ENCODE measurements at regions not wholly inside any gene's neighbourhood (a gene's known extent, or its start where the extent isn't known, plus 50 kb on each side); places are given as distances from the start of the nearest gene placed in this dataset.

DNA sequence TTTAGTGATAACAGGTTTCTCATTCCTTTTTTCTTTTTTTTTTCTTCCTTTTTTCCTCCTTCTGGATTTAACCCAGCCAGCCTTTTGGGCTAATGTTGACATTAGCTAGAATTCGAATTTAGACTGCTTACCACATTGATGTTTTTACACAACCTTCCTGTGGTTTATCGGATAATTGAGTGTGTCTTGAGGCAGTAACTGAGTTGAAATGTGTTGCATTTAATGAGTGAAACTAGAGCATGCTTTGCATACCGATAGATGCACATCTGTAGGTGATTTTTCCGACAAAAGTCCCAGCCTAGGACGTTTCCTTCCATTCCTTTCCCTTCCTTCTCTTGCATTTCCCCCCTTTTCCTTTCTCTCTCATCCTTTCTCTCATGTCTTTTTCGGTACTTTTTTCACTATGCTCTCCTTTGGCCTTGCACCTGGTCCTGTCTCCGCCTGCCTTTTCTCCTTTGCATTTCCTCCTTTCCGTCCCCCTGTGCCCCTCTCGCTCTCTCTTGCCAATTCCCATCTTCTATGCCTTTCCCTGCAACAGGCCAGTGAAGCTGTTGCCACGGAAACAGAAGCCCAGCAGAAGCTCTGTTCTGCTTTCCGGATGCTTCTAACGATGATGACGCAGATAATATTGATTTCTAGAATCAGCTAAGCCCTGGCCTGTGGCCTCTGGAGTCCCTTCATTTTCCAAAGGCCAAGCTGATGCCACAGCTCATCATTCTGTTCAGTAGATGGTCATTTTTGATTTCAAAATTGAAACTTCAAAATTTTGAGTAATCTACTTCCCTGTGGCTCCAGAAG, 76.1 kb downstream of the SLC25A47 start:
- DNase-seq (ENCODE audit: low spot score) = no peak

DNA sequence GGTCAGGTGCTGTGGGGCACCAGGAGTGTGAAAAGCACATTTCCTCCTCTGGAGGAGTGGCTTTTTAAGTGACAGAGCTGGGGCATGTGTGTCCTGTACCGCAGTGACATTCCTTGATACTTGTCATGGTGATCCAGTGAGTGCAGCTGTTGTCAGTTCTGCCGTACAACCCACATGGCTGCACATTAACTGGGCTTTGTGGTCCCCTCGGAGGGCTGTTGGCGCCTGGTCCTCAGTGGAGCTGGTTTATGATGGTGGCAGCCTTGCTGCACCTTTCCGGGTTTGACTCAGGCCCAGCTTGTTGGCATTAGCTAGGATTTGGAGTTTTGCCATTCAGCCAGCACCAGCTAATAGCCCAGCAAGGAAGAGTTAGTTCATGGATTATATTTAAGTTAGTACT, 77.0 kb downstream of the SLC25A47 start:
- no peak for DNase-seq (ENCODE audit: low spot score)

DNA sequence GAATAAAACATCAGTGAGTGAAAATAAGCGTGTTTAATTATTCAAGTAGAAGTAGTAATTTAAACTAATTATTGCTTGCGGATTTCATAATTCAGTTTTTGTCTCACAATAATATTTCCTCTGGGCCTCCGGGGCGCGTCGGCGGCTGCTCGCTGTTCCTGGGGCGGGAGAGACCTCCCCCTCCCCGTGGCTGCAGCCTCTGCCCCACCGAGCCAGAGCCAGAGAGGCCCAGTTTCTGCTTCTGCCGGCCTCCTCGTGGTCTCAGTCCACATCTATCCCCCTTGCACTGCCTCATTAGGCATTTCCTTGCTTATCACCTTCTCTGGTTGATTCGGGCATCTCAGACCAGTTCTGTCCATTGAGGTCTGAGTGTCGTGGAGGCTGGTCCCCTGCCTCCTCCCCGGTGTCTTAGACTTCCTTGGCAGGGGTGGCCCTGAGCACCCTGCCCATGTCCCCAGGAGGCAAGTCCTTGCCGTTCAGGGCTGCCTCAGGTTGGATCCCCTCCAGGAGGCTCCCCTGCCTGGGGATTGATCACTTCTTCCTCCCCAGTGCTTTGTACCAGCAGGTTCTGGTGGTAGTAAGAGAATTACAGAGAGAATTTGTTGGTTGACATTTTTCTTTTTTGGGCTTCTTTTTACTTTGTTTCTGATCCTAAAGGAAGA, 78.0 kb downstream of the SLC25A47 start:
- DNase-seq (ENCODE audit: low spot score) = no peak

DNA sequence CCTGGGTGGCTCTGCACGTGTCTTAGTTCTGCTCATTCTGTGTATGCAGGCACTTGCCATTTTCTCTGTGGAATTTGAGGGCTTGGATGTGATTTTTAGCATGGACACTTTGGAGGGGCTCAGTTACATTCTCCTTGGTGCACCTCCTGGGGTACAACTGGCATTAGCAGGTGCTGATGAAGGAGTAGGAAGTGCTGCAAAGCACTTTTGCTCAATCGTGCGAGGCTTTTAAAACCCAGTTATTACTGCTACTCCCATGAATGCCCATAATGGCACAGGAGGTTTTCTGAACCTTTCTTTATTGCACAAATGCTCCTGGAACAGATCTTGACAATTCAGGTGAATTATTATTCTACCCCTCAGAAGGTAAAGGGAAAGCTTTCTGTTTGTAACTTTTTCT, 78.7 kb downstream of the SLC25A47 start:
- no peak for DNase-seq (ENCODE audit: low spot score)

DNA sequence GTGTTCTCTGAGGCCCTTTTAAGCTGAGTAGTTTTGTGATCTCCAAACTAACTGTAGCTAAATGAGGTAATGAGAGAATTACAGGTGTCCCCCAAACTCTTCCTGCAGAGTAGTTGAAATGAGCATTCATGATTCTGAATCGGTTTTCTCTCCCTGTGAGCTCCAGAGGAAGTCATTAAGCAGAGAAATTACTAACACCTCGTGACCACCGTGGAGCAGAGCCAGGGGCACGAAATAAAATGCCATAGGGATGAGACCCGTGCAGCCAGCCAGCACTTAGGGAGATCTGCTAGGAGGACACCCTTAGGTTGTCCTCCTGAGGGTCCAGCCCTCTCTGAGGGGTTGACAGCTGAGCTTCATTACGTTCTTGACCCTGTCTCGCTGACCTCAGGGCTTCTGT, 79.5 kb downstream of the SLC25A47 start:
- DNase-seq (ENCODE audit: low spot score) = no peak

DNA sequence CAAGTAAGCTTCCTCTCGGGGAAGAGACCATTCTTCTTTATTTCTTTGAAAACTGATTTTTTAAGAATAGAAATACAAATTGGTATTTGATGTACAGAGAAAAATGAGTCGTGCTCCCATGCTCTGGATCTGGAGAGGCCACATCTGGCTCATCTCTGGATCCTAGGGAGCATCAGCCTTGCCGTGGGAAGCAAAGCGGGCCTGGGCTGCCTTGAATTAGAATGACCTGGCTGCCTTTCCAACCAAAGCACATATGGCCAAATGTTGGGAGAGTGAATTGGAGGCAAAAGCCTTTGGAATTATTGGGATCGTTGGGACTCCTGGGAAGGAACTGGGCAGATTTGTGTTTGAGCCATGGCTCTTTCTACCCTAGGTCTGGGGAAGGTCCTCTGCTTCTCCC, 80.0 kb downstream of the SLC25A47 start:
- no peak for DNase-seq (ENCODE audit: low spot score)

DNA sequence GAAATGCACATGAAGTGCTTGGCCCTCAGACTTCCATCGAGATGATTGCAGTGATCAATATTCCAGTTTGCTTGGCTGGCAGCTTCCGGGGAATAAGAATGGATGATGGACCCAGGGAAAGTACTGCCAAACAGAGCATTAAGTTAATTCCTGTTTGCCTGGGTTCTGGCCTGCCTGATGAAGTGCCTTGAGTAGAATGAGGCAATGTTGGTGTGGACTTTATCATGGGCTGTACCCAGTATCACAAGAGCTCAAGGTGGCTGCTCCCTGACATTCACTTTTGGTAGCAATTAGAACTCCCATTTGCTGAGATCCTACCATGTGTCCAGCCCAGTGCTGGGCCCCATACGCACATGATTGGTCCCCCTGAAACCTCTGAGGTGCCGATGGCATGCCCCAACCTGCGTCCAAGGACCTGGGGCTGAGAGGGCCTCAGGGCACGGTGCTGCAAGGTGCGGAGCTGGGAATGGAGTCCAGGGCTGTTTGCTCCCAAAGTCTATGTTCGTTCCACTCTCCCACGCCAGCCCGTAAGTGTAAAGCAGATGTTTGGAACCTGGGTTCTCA, 80.7 kb downstream of the SLC25A47 start:
- no peak for DNase-seq (ENCODE audit: low spot score)

DNA sequence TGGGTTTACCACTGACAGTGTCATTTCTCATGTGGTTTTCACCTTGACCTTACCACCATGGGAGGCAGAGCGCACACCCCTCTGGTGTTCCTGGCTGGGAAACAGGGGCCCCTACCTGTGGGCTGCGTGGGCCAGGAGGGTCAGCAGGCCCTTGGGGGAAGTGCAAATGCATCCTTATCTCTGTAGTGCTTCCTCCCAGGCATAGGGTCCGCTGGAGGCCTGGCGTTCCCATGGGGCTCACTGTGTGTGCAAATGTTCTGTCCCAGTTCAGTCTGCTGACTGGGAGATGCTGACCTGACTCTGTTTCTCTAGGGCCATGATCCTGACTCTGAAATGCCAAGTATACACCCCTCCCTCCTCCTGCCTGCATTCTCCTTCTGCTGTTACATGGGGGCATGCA, 81.3 kb downstream of the SLC25A47 start:
- DNase-seq (ENCODE audit: low spot score) = no peak

DNA sequence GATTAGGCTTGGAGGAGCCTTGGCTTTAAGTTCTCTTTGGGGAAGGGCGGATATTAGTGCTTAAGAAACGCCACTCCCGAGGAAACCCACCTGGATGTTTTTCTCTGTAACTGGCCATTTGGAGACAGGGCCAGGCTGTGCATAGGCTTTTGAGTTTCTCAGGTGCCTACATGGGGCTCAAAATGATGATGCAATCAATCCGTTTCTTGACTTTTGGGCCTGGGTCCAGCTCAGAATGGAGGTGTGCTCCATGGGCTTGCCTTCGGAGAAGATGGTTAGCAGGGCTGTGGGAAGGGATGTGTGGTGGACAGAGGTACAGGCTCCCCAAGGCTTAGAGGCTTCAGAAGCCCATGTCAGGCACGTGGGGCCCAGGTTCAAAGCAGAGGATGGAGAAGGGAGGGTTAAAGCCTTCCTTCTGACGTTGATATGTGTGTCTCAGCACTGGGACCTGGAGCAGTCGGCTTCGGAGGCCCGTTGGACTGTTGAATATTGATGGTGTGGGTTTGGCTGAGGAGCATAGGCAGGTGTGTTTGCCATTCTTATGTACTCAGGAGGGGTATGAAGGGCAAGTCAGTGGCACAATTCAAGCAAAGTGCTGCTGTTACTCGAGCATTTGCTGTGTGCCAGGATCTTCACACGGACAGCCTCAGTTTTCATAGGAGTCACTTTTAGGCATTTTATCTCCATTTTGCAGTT, 82.8 kb downstream of the SLC25A47 start:
- no peak for DNase-seq (ENCODE audit: low spot score)

DNA sequence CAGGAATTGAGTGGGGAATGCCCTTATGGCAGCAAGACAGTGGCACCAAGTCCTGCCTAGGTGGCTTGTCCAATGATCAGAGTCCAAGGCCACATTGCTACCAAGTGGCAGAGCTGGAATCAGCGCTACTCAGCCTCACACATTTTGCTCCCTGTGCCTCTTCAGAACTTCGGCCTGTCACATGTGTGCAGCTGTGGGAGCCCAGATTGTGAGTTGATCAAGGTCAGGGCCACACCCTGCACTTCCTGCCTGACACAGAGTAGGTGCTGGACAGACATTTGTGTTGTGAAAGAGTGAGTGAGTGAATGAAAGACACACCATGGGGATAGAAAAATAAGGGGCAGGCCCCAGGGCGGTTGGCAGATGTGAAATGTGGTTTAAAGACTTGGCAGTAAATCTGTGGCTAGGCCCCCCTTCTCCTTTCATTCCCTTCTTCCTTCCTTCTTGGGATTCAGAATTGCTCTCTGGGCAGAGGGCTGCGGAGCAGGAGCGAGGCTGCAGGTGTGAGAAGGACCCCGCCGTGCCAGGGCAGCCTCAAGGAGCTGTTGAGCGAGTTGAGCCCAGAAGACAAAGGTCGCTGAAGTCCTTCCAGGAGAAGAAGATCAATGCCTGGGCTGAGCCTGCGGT, 83.5 kb downstream of the SLC25A47 start:
- DNase-seq (ENCODE audit: low spot score) = no peak

DNA sequence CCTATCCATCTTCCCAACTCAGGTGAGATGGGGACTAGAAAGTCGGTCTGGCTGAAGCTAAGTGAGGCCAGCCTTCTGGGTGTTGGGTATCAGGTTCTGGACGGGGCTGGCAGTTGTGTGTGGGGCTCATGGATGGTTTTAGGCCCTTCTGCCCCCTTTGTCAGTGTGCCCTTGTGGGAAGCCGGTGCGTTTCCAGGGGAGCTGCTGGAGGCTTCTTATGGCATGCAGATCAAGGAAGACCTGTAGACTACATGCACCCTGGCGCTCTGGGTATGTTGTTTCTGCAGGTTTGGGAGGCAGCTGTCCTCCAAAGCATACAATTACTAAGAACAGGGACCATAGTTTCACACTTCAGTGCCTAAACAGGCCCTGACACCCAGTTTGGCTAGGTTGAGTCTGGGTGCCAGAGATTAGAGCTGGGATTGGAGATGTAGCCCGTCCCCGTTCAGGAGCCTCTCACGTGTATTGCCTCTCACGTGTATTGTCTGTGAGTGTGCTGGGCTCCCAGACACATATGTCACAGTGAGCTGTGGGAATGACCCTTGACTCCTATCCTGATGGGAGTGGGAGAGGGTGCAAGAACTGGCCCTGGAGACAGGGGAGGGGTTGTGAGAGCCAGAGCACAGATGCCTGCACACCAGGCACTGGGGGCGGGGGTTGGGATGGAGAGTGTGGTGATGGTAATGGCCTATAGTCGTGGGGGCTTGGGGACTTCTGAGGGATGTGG, 84.4 kb downstream of the SLC25A47 start:
- no peak for DNase-seq (ENCODE audit: low spot score)

DNA sequence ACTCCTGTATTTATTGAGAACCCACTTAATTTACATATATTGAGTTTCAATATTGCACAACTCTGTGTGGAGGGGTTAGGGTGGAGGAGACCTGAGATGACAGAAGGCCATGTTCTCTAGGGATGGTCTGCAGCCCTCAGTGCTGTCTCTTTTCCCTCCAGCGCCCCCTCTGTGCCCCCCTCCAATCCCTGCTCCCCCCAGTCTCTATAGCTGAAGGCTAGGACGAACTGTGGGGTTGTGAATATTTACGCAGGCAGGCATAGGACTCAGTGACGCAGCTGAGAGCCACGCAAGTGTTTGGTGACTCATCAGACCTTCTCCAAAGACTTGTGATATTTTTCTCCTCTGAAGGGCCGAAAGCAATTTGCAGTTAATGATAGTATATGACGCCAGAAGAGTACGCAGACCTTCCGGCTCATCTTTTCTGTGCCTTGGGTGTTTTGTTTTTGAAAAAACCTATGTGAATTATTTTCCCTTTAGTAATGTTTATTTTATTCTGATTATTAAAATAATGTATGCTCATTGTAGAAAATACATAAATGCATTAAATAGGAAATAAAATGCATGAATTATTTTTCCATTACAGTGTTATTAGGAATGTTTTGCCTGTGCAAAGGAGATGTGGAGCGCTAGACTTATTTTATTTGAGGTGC, 85.3 kb downstream of the SLC25A47 start:
- DNase-seq (ENCODE audit: low spot score) = no peak

DNA sequence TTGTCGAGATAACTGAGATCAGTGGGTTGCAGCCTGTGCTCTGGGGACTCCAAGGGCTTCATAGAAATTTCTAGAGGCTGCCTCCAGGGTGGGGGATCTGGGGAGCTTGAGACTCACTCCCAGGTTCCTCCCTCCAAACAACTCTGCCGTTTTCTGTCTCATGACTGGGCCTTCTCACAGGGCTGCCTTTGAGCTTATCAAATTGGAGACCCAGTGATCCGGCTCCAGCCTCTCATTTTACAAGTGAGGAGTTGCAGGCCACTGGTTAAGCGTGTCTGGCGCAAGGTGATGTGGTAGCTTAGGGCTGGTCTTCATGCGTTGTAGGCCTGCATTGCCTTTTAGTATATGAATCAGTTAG, 85.8 kb downstream of the SLC25A47 start:
- DNase-seq (ENCODE audit: low spot score) = no peak

DNA sequence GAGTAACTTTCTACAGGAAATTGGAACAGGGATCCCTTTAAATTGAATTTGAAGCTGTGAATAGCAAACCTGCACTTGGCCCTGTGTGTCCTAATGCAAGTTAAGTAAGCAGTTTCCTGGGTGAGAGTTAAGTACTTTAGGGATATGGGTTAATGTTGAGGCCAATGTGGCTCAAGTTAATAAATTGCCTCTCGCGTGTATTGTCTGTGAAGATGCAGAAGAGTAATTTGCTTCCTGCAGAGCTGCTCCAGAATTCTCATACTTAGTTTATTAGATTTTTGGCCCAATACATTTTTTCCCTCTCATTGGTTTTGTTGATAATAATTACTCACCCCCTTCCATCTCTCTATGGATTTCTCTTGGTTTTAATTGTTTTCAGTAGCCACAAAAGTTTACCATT, 86.5 kb downstream of the SLC25A47 start:
- no peak for DNase-seq (ENCODE audit: low spot score)

DNA sequence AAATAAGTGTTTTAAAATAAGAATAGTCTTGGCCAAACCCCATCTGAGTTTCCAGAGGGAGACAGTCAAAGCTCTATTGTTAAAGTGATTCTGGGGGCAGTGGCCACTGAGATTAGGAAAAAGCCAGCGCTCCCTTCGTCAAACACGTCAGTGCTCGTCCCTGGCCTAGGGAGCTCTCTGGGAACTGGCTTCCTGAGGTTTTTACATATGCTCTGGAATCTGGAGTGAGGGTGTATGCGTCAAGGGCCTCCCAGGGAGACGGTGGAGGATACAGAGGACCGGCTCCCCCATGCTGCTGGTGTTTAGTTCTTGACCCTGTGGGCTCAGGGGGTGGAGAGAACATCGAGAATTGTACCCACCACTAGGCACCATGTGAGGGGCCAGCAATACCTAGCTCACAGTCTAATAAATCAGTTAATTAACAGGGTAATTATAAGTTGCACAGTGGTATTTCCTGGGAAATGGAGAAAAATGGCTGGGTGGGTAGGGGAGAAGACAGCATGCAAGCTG, 87.0 kb downstream of the SLC25A47 start:
- no peak for DNase-seq (ENCODE audit: low spot score)

DNA sequence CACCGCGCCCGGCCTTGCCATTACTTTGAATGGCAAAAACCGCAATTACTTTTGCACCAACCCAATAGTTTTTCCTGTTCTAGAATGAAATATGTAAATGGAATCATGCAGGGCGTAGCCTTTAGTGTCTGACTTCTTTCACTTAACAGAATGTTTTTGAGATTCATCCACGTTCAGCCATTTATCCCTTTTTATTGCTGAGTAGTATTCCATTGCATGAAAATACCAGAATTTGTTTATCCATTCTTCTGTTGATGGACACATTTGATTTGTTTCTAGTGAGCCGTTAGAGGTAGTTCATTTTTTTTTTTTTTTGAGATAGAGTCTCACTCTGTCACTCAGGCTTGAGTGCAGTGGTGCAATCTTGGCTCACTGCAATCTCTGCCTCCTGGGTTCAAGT, 90.6 kb downstream of the SLC25A47 start:
- no peak for DNase-seq (ENCODE audit: low spot score)

DNA sequence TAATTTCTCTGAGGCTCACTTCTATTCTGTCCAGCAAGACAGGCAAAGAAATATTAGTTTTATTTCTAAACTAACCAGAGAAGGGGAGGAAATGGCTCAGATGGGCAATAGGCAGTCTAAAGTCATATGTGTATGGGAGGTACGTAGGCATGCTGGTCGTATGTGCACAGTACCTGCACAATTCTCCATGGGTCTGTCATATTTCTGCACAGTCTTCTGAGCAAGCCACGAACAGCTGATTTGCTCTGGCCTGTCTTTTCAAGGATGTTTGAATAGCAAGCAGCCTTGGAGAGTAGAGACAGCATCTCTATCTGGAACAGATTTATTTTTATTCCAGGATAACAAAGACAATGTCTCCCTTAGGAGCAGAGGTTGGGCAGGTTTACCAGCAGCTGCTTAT, 92.1 kb downstream of the SLC25A47 start:
- no peak for DNase-seq (ENCODE audit: low spot score)

DNA sequence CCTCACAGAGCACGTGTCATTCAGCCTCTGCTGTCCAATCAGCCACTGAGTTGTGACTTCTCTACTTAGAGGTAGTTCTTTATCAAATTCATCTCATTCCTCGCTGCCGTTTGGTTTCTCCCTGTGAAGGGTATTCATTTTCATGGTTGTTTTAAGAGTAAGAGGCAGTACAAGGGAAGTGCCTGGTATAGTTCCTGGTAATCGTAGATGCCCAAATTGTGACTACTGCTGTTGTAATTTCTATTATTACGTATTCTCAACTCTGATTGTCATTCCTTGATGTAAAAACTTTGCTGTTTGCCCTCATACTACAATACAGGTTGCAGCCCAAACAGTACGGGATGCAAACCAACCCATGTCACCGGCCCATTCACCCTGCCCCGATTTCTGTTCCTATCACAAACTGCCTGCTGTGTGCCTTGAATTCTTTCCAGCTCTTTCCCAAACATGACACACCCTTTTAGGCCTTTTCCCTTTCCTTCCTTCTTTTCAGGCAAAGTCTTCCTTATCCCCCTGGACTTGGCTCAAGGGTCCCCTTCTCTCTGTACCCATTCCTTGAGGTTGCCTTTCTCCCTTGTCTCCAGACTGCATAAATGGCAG, 93.0 kb downstream of the SLC25A47 start:
- DNase-seq (ENCODE audit: low spot score) = no peak

DNA sequence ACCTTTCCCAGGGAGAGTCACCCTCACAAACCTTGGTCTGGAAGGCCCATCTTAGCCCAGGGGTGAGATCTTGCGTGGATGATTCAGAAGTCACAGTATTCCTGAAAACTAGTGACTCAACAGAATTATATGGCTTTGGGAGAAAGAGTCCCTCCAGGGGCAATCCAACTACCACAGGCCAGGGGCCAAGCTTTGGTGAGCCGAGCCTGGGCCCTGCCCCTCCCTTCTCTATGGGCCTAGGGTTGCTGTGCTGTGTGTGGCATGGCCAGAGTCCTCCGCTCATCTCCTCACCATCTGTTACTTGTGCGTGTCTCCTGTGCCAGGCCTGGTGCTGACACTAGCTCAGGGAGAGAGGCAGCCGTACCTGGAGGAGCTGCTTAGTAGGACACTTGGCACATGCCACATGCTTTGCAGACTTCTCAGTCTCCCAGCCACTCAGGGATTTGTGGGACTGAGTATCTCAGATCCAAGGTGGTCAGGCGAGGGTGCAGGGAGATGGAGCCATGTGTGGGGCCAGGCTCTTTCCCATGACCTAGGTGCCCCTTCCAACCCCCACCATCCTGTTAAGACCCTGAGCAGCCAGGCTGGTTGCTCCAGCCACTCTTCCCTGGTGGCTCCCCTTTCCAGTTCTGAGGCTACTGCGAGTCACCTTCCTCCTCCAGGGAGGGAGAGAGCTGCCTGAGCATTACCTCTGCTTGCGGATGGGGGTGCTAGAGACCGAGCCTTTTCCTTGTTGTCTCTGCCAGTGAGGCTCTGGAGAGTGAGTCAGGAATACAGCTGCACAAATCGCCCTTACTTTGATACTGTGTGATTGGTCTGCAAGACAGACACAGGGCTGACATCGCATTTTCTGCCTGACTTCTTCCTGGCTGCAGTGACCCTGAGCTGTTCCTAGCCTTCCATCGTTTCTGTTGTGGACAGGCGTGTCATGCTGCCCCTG, 94.1 kb downstream of the SLC25A47 start:
- DNase-seq (ENCODE audit: low spot score) = no peak

DNA sequence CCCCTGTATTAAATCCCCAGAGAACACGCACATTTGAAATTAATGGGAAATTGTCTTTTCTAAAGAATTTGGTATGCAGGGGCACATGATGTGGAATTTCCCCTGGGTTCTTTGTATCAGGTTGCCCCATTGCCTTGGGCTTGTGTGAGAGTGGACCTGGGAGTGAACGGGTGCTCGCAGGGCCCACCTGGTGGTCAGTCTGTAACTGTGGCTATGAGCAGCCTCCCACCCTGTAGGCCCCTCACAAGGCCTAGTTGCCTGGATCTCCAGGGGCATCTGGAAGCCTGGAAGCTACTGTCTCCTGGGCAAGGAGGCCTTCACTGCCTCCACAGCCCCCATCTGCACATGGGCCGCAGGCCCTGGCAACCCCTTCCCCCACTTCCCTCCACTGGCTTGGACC, 96.7 kb downstream of the SLC25A47 start:
- DNase-seq (ENCODE audit: low spot score) = no peak

All from hematopoietic multipotent progenitor cell treated with erythropoietin and hydrocortisone succinate and interleukin-3 and kit ligand, for 17 days (in vitro differentiated cells).